ENCODE measurements at regions not wholly inside any gene's neighbourhood (a gene's known extent, or its start where the extent isn't known, plus 50 kb on each side); places are given as distances from the start of the nearest gene placed in this dataset.

GRCh38 chr16:66001432-66001831 lies 365.1 kb upstream of the CDH5 start:
- no peak for DNase-seq

- DNase-seq = no peak
Measured at GRCh38 chr16:65998443-65998842, 368.0 kb upstream of the CDH5 start.

- no peak for DNase-seq
Measured at GRCh38 chr16:65994291-65994690, 372.2 kb upstream of the CDH5 start.

GRCh38 chr16:65991149-65991701 lies 375.3 kb upstream of the CDH5 start:
- DNase-seq = no peak

GRCh38 chr16:65989861-65990604 lies 376.5 kb upstream of the CDH5 start:
- DNase-seq = no peak

- no peak for DNase-seq
Measured at GRCh38 chr16:65988024-65988595, 378.4 kb upstream of the CDH5 start.

GRCh38 chr16:65984296-65984695 lies 382.2 kb upstream of the CDH5 start:
- DNase-seq = no peak

- no peak for DNase-seq
Measured at GRCh38 chr16:65981057-65981456, 385.4 kb upstream of the CDH5 start.

GRCh38 chr16:65975049-65975708 lies 391.3 kb upstream of the CDH5 start:
- no peak for DNase-seq

GRCh38 chr16:65967376-65967775 lies 399.1 kb upstream of the CDH5 start:
- DNase-seq = no peak

GRCh38 chr16:65965628-65966027 lies 400.9 kb upstream of the CDH5 start:
- no peak for DNase-seq

GRCh38 chr16:65964752-65965151 lies 401.7 kb upstream of the CDH5 start:
- no peak for DNase-seq

- DNase-seq = no peak
Measured at GRCh38 chr16:65961476-65962143, 404.9 kb upstream of the CDH5 start.

- DNase-seq = no peak
Measured at GRCh38 chr16:65959983-65960382, 406.5 kb upstream of the CDH5 start.

- no peak for DNase-seq
Measured at GRCh38 chr16:65958086-65958485, 408.4 kb upstream of the CDH5 start.

- DNase-seq = no peak
Measured at GRCh38 chr16:65956100-65956499, 410.4 kb upstream of the CDH5 start.

GRCh38 chr16:65954446-65954845 lies 412.0 kb upstream of the CDH5 start:
- no peak for DNase-seq

GRCh38 chr16:65950211-65950610 lies 416.3 kb upstream of the CDH5 start:
- DNase-seq = no peak

- DNase-seq = no peak
Measured at GRCh38 chr16:65948361-65948760, 418.1 kb upstream of the CDH5 start.

GRCh38 chr16:65947951-65948350 lies 418.5 kb upstream of the CDH5 start:
- no peak for DNase-seq

- DNase-seq = no peak
Measured at GRCh38 chr16:65945493-65945892, 421.0 kb upstream of the CDH5 start.

- DNase-seq = no peak
Measured at GRCh38 chr16:65944361-65944760, 422.1 kb upstream of the CDH5 start.

GRCh38 chr16:65940711-65941110 lies 425.8 kb upstream of the CDH5 start:
- DNase-seq = no peak

- no peak for DNase-seq
Measured at GRCh38 chr16:65938083-65938482, 428.4 kb upstream of the CDH5 start.

Measured in NCI-H526 (cell line).